Skeletal muscle satellite cell (primary cell): ENCODE measurements at regions not wholly inside any gene's neighbourhood (a gene's known extent, or its start where the extent isn't known, plus 50 kb on each side); places are given as distances from the start of the nearest gene placed in this dataset.

ENCODE experiments used
- H3K27me3 ChIP-seq: 2 replicates; pipeline ENCODE4 v1.7.0; 2013; ENCODE audit warnings: low read length; ENCODE audit not compliant: control insufficient read depth, insufficient read depth
- H3K36me3 ChIP-seq: 2 replicates; pipeline ENCODE4 v1.7.0; 2013; ENCODE audit warnings: mild to moderate bottlenecking, control low read depth, low read length; ENCODE audit not compliant: insufficient read depth
- H3K4me1 ChIP-seq: 2 replicates; pipeline ENCODE4 v1.7.0; 2013; ENCODE audit warnings: low read length; ENCODE audit not compliant: control insufficient read depth, insufficient read depth
- H3K4me2 ChIP-seq: 2 replicates; pipeline ENCODE4 v1.7.0; 2013; ENCODE audit warnings: mild to moderate bottlenecking, low read length
- H3K4me3 ChIP-seq: 2 replicates; pipeline ENCODE4 v1.7.0; 2013; ENCODE audit warnings: low read length
- H3K9ac ChIP-seq: 2 replicates; pipeline ENCODE4 v1.7.0; 2013; ENCODE audit warnings: mild to moderate bottlenecking, low read depth, low read length, moderate library complexity
- H3K9me3 ChIP-seq: replicated peaks from 2 replicates; pipeline ENCODE4 v1.7.0; 2013; ENCODE audit warnings: mild to moderate bottlenecking, control low read depth, low read length

GRCh38 chr20:41879123-41879522, 260.9 kb upstream of the CHD6 start:
- no peak overlapping the region for H3K4me3 ChIP-seq
- H3K36me3 ChIP-seq, result no peaks in the 10 kb centered on the region
- peaks cover 4% of the 10 kb centered on the region for H3K9me3 ChIP-seq
- H3K9ac ChIP-seq, result no peak overlapping the region
- H3K27me3 ChIP-seq, result no peaks in the 10 kb centered on the region
- no peak overlapping the region for H3K4me2 ChIP-seq
- no peaks in the 10 kb centered on the region for H3K4me1 ChIP-seq

DNA sequence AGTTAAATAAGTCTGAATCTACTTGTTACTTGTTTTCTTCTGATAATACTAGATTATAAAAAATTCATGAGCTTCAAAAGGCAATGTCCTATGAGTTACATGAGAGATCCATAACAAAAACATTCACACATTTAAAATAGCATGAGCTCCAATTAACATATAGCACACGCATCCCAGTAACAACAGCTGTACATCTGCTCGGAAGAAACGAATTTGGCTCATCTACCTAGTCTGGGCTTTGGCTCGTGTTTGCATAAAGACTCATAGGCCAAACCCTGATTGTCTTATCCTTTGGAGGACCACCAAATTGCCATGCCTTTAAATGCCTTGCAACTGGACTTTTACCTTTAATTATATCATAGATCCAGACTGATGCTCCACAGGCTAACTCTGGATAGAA, 259.7 kb upstream of the CHD6 start:
- H3K9me3 ChIP-seq, result no peaks in the 10 kb centered on the region
- no peaks in the 10 kb centered on the region for H3K36me3 ChIP-seq
- H3K9ac ChIP-seq, result no peak overlapping the region
- no peaks in the 10 kb centered on the region for H3K27me3 ChIP-seq
- H3K4me2 ChIP-seq, result no peak overlapping the region
- H3K4me3 ChIP-seq, result no peak overlapping the region
- no peaks in the 10 kb centered on the region for H3K4me1 ChIP-seq

DNA sequence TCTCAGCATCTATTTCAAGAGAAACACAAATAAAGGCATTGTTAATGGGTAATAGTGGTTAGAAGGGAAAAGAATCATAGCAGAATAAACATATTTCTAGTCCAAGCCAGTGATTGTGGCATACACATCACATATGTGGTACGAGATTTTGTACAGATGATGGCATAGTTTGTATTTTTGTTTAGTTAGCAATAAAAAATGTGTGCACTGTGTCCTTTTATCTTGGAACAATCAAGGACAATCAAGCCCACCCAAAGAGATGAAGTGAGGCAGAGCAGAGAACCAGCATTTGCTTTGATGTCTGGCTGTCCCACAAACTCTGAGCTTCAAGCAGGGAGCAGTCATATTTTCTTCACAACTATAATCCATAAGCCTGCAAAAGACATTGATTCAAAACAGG, 256.5 kb upstream of the CHD6 start:
- Histone ChIP-seq H3K4me1 (no peaks in the 10 kb centered on the region), H3K27me3 (no peaks in the 10 kb centered on the region), H3K36me3 (no peaks in the 10 kb centered on the region), H3K9ac (no peak overlapping the region), H3K9me3 (no peaks in the 10 kb centered on the region), H3K4me3 (no peak overlapping the region), H3K4me2 (no peak overlapping the region)

DNA sequence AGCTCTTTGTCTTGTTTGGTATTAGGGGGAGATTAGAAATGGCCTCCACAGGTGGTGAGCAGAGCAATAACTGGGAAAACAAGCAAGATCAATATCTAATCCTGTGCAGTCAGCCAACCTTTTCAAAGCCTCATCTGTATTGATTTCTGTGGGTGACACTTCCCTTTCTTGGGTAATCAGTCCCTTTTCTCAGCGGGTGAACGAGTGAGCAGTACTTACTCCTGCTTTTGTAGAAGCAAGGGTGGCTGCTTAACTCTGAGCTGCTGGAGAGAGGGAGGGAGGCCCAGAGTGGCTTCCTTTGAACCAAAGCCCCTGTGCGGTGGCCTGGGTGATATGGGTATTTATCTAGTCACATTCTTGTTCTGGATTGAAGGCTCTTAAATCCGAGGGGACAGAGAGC, 254.8 kb upstream of the CHD6 start:
- no peaks in the 10 kb centered on the region for H3K36me3 ChIP-seq
- H3K4me1 ChIP-seq, result no peaks in the 10 kb centered on the region
- H3K27me3 ChIP-seq, result no peaks in the 10 kb centered on the region
- no peaks in the 10 kb centered on the region for H3K9me3 ChIP-seq
- no peak overlapping the region for H3K4me2 ChIP-seq
- H3K9ac ChIP-seq, result no peak overlapping the region
- H3K4me3 ChIP-seq, result no peak overlapping the region

DNA sequence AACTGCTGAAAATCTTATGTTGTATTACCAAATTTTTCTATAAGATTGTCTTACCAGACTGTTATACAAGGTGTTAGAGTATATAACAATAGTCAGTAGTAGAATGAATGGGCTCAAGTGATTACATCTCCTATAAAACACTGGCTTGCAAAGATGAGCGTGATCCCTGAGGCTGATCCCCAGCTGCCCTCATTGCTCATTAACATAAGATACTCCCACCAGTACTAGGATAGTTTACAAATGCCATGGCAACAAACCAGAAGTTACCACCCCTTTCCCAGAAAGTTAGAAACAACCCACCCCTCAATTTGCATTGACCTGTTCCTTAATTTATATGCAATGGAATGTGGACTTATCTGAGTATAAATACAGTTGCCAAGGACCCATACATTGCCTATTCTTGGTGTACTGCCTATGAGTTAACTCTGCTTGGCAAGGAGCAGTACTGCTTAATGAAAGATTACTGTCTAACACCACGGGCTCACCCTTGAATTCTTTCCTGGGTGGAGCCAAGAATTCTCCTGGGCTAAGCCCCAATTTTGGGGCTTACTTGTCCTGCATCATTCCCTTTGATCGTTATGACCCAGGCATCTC, 252.8 kb upstream of the CHD6 start:
- no peaks in the 10 kb centered on the region for H3K4me1 ChIP-seq
- H3K9ac ChIP-seq, result no peak overlapping the region
- no peak overlapping the region for H3K4me2 ChIP-seq

GRCh38 chr20:41869261-41869660, 251.1 kb upstream of the CHD6 start:
- Histone ChIP-seq H3K27me3 (no peaks in the 10 kb centered on the region), H3K9ac (no peak overlapping the region), H3K4me1 (no peaks in the 10 kb centered on the region), H3K4me3 (no peak overlapping the region), H3K36me3 (no peaks in the 10 kb centered on the region), H3K9me3 (peaks cover 5% of the 10 kb centered on the region), H3K4me2 (no peak overlapping the region)

More for the DNA sequence above, 252.8 kb upstream of the CHD6 start:
- Histone ChIP-seq H3K4me3 (no peak overlapping the region), H3K27me3 (no peaks in the 10 kb centered on the region), H3K36me3 (no peaks in the 10 kb centered on the region), H3K9me3 (no peaks in the 10 kb centered on the region)

GRCh38 chr20:41865938-41866337, 247.8 kb upstream of the CHD6 start:
- no peaks in the 10 kb centered on the region for H3K4me1 ChIP-seq
- peaks cover 17% of the 10 kb centered on the region for H3K9me3 ChIP-seq
- H3K4me2 ChIP-seq, result no peak overlapping the region
- H3K36me3 ChIP-seq, result no peaks in the 10 kb centered on the region
- no peaks in the 10 kb centered on the region for H3K27me3 ChIP-seq
- H3K4me3 ChIP-seq, result no peak overlapping the region
- H3K9ac ChIP-seq, result no peak overlapping the region

- Histone ChIP-seq H3K4me3 (no peak overlapping the region), H3K36me3 (no peaks in the 10 kb centered on the region), H3K9ac (no peak overlapping the region), H3K27me3 (no peaks in the 10 kb centered on the region), H3K4me2 (no peak overlapping the region), H3K9me3 (peaks cover 17% of the 10 kb centered on the region), H3K4me1 (no peaks in the 10 kb centered on the region)
These were observed 244.3 kb upstream of the CHD6 start for GRCh38 chr20:41862476-41862875.

- H3K4me2 ChIP-seq, result no peak overlapping the region
- H3K4me3 ChIP-seq, result no peak overlapping the region
- no peak overlapping the region for H3K9ac ChIP-seq
- peaks cover 17% of the 10 kb centered on the region for H3K9me3 ChIP-seq
- H3K4me1 ChIP-seq, result no peaks in the 10 kb centered on the region
- H3K27me3 ChIP-seq, result no peaks in the 10 kb centered on the region
- H3K36me3 ChIP-seq, result no peaks in the 10 kb centered on the region
These were observed 243.7 kb upstream of the CHD6 start for GRCh38 chr20:41861772-41862422.

GRCh38 chr20:41854765-41855164, 236.6 kb upstream of the CHD6 start:
- Histone ChIP-seq H3K9ac (no peak overlapping the region), H3K4me1 (no peaks in the 10 kb centered on the region), H3K4me2 (no peak overlapping the region), H3K36me3 (no peaks in the 10 kb centered on the region), H3K4me3 (no peak overlapping the region), H3K9me3 (peaks cover 9% of the 10 kb centered on the region), H3K27me3 (no peaks in the 10 kb centered on the region)

DNA sequence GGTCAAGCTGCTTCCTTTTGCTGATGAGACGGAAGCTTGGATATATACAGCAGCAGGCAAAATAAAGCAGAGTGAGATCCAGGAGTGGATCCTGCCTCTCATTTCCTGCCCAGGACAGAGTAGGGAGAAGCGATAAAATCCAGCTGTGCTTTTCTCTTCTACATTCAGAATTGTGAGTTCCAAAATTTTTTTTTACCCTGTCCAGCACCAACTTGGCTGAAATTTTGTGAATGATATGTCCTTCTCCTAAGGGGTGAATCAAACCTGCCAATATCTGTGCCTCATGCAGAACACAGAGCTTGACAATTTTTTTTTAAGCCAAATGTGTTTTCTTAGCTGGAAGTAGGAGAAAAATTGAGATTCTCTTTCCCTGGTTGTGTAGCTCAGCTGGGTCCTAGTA, 235.6 kb upstream of the CHD6 start:
- no peaks in the 10 kb centered on the region for H3K27me3 ChIP-seq
- H3K4me3 ChIP-seq, result no peak overlapping the region
- no peaks in the 10 kb centered on the region for H3K4me1 ChIP-seq
- H3K9ac ChIP-seq, result no peak overlapping the region
- no peak overlapping the region for H3K4me2 ChIP-seq
- peaks cover 9% of the 10 kb centered on the region for H3K9me3 ChIP-seq
- H3K36me3 ChIP-seq, result no peaks in the 10 kb centered on the region

- H3K9ac ChIP-seq, result no peak overlapping the region
- H3K4me1 ChIP-seq, result no peaks in the 10 kb centered on the region
- no peaks in the 10 kb centered on the region for H3K36me3 ChIP-seq
- H3K9me3 ChIP-seq, result no peaks in the 10 kb centered on the region
- H3K4me3 ChIP-seq, result no peak overlapping the region
- H3K4me2 ChIP-seq, result no peak overlapping the region
- no peaks in the 10 kb centered on the region for H3K27me3 ChIP-seq
These were observed 230.0 kb upstream of the CHD6 start for GRCh38 chr20:41848180-41848579.
